NCI-H1417 (cell line): ENCODE measurements at regions not wholly inside any gene's neighbourhood (a gene's known extent, or its start where the extent isn't known, plus 50 kb on each side); places are given as distances from the start of the nearest gene placed in this dataset.

Experiments used
- DNase-seq, 3 experiments: peaks; one replicate each; lab custom pipeline; 2025; lab: John Stamatoyannopoulos, UW

GRCh38 chr11:28739489-28740280, 631.5 kb downstream of the METTL15 start:
- DNase-seq: peak in 2 of 3 experiments; percentile 10 to 56

- no peak for DNase-seq
These were observed 630.4 kb downstream of the METTL15 start for GRCh38 chr11:28738549-28738948.

- no peak for DNase-seq
These were observed 628.1 kb downstream of the METTL15 start for GRCh38 chr11:28736256-28736655.

- DNase-seq: no peak
These were observed 627.3 kb downstream of the METTL15 start for GRCh38 chr11:28735511-28735910.

GRCh38 chr11:28730889-28731288, 622.7 kb downstream of the METTL15 start:
- no peak for DNase-seq

- no peak for DNase-seq
These were observed 622.1 kb downstream of the METTL15 start for GRCh38 chr11:28730336-28730735.

- no peak for DNase-seq
These were observed 621.2 kb downstream of the METTL15 start for GRCh38 chr11:28729339-28729738.

- no peak for DNase-seq
These were observed 620.5 kb downstream of the METTL15 start for GRCh38 chr11:28728666-28729065.

GRCh38 chr11:28727254-28727653, 619.1 kb downstream of the METTL15 start:
- no peak for DNase-seq

GRCh38 chr11:28726432-28726831, 618.2 kb downstream of the METTL15 start:
- no peak for DNase-seq

- DNase-seq: no peak
These were observed 607.5 kb downstream of the METTL15 start for GRCh38 chr11:28715726-28716125.

GRCh38 chr11:28713850-28714249, 605.7 kb downstream of the METTL15 start:
- DNase-seq: peak in 1 of 3 experiments; percentile 64

GRCh38 chr11:28708075-28708474, 599.9 kb downstream of the METTL15 start:
- no peak for DNase-seq

- no peak for DNase-seq
These were observed 596.6 kb downstream of the METTL15 start for GRCh38 chr11:28704801-28705200.

- DNase-seq: no peak
These were observed 595.2 kb downstream of the METTL15 start for GRCh38 chr11:28703371-28703770.

- no peak for DNase-seq
These were observed 594.7 kb downstream of the METTL15 start for GRCh38 chr11:28702871-28703270.

- no peak for DNase-seq
These were observed 594.2 kb downstream of the METTL15 start for GRCh38 chr11:28702450-28702790.

GRCh38 chr11:28701760-28702449, 593.7 kb downstream of the METTL15 start:
- no peak for DNase-seq

GRCh38 chr11:28699701-28700100, 591.5 kb downstream of the METTL15 start:
- no peak for DNase-seq

- peak; percentile 35 to 78 (median 38) for DNase-seq
These were observed 590.0 kb downstream of the METTL15 start for GRCh38 chr11:28697920-28698827.

GRCh38 chr11:28696591-28696990, 588.4 kb downstream of the METTL15 start:
- no peak for DNase-seq

GRCh38 chr11:28690746-28691145, 582.6 kb downstream of the METTL15 start:
- no peak for DNase-seq
